ACHN (cell line): ENCODE measurements at regions not wholly inside any gene's neighbourhood (a gene's known extent, or its start where the extent isn't known, plus 50 kb on each side); places are given as distances from the start of the nearest gene placed in this dataset.
"Not testable (repeated sequence)": the region's sequence is repeated elsewhere in the genome, so short reads cannot be mapped to it uniquely, and the experiment has no call there.

ENCODE experiments used
- DNase-seq: peaks from one replicate; pipeline ENCODE4 v3.0.0-alpha.2; 2015
- in situ Hi-C: cut with HindIII; loops from 2 replicates; pipeline ENCODE4 v1.10.0; 2017; ENCODE audit warnings: low sequenced_read_pairs, low pct_ligation_motif_present, low pct_unique_long_range_greater_than_20kb

- in situ Hi-C loops: no loop called here
- DNase-seq: no peak
Observed at GRCh38 chr3:73120710-73121109, 59.3 kb downstream of the EBLN2 start.

DNA sequence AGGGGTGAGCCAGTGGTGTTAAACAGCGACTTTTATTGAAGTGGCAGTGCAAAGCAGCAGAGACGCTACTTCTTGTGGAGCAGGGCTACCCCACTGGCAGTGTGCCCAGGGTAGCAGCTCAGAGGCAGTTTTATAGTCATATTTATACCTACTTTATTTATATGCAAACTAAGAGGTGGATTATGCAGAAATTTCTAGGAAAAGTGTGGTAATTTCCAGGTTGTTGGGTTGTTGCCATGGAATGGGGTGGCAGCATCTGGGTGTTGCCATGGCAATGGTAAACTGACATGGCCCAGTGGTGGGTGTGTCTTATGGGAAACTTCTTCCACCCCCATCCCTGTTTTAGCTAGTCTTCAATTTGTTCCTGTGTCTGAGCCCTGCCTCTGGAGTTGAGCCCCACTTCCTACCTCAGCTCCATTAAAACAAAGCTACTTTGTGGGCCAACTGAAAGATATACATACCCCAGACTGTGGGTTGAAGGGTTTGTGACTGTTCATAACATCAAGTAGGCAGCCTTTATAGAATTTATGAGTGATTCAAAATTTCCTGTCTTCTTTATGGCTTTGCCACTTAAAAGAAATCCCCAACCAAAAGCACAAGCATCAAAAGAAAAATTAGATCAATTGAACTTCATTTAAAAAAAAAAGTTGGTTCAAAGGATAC, 60.3 kb downstream of the EBLN2 start:
- in situ Hi-C loops: no loop called here
- no peak for DNase-seq

DNA sequence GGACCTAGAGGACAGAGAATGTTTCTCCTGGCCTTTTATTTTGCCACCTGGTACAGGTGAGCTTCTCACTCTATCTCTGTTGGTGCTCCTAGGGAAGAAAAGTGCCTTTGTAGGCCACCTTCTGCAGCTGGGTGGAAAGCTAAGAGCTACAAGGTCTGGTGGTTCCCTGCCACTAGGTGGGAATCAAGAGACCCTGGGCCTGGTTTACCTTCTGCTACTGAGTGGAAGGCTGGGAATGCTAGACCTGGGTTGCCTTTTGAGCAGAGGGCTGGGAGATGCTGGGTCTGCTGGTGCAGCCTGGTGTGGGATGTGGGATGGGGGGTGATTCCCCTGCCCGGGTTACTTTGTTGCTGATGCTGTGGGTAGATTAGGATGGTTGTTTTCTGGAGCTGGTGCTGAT, 72.6 kb downstream of the EBLN2 start:
- in situ Hi-C loops: no loop called here
- no peak for DNase-seq

- in situ Hi-C loops: no loop called here
- DNase-seq: no peak
Observed at GRCh38 chr3:73136941-73137340, 75.5 kb downstream of the EBLN2 start.

GRCh38 chr3:73137736-73138403, 76.4 kb downstream of the EBLN2 start:
- no peak for DNase-seq
- in situ Hi-C loops: no loop called here

DNA sequence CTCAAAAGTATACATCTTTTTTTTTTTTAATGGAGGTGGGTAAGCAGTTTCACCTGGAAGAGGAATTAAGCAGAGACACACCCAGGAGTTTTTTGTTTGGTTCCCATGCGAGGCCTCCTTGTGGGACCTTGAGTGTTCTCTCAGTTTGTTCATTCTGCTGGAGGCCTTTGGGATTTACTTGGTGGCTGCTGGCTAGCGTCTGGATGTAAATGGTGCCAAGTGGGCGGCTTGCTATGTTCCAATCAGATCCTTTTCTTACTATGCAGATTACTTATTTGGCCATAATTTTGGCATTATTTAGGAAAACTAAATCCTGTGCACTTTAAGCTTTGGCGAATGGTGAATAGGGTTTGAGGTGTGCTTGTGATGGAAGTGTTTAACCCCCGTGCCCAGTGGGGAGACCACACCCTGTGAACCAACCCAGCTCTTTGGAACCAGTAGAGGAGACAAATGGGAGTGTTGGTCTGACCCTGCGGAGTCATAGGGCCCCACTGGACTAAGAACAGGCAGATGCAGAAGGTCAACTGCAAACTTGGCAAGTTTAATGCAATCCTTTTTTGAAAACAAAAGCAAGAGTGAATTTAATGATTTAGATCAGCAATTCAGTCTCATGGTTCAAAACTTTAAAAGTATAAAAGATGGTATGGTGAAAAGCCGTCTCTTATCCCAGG, 79.4 kb downstream of the EBLN2 start:
- in situ Hi-C loops: no loop called here
- DNase-seq: no peak

- in situ Hi-C loops: no loop called here
- DNase-seq: no peak
Observed at GRCh38 chr3:73141525-73141924, 80.1 kb downstream of the EBLN2 start.

GRCh38 chr3:73143401-73143800, 81.9 kb downstream of the EBLN2 start:
- in situ Hi-C loops: no loop called here

GRCh38 chr3:73143821-73144237, 82.4 kb downstream of the EBLN2 start:
- DNase-seq: no peak
- in situ Hi-C loops: no loop called here

More at GRCh38 chr3:73143401-73143800, 81.9 kb downstream of the EBLN2 start:
- no peak for DNase-seq

DNA sequence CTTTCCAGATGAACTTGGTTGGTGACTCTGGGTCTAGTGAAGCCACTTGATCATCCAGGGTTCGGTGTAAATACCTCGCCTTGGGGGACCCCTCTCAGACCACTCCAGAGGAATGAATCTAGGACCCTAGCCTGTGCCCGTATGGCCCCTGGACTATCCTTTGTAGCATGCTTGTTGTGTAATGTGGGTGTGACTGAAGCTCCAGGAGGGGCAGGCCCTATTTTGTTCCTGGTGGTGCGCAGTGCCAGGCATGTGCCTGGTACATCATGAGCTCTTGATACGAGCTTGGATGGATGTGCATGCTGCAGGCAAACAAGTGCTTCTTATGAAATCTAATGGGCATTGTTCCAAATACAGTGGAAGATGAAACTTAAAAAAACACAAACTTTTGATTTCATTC, 82.8 kb downstream of the EBLN2 start:
- no peak for DNase-seq
- in situ Hi-C loops: no loop called here

DNA sequence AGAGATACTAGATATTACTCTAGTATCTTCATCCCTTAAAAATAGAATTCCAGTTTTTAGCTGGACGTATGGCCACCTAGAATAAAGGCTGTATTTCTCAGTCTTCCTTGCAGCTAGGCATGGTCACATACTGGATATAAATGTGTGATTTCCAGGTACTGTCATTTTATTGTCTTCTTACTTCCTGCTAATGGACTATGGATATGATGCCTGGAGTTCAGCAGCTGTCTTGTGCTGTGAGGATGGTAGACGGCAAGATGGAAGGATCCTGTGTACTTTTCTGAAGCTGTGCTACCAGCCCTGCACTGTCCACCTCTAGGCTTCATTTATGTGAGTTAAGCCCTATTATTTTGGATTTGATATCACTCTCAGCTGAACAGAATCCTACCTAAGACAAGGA, 83.4 kb downstream of the EBLN2 start:
- in situ Hi-C loops: no loop called here
- no peak for DNase-seq

DNA sequence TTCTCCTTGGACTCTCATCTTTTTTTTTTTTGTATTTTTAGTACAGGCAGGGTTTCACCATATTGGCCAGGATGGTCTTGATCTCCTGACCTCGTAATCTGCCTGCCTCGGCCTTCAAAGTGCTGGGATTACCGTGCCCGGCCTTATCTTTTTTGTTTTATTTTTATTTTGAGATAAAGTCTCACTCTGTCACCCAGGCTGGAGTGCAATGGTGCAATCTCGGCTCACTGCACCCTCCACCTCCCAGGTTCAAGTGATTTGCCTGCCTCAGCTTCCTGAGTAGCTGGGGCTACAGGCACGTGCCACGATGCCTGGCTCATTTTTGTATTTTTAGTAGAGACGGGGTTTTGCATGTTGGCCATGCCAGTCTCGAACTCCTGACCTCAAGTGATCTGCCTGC, 86.0 kb downstream of the EBLN2 start:
- in situ Hi-C loops: not testable (repeated sequence)

GRCh38 chr3:73148206-73148605, 86.7 kb downstream of the EBLN2 start:
- in situ Hi-C loops: no loop called here
- DNase-seq: no peak

More for the DNA sequence above, 86.0 kb downstream of the EBLN2 start:
- DNase-seq: not testable (repeated sequence)

- in situ Hi-C loops: no loop called here
- DNase-seq: no peak
Observed at GRCh38 chr3:73148682-73149081, 87.2 kb downstream of the EBLN2 start.

GRCh38 chr3:73150369-73151130, 89.1 kb downstream of the EBLN2 start:
- in situ Hi-C loops: no loop called here
- no peak for DNase-seq

GRCh38 chr3:73152571-73152970, 91.1 kb downstream of the EBLN2 start:
- DNase-seq, in situ Hi-C loops: not testable (repeated sequence)

DNA sequence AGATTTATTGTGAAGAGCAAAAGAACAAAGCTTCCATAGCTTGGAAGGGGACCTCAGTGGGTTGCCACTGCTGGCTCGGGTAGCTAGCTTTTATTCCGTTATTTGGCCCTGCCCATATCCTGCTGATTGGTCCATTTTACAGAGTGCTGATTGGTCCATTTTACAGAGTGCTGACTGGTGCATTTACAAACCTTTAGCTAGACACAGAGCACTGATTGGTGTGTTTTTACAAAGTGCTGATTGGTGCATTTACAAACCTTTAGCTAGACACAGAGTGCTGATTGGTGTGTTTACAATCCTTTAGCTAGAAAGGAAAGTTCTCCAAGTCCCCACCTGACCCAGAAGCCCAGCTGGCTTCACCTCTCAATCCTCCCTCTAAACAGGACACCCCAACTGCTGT, 91.6 kb downstream of the EBLN2 start:
- in situ Hi-C loops, DNase-seq: not testable (repeated sequence)

GRCh38 chr3:73154261-73154660, 92.8 kb downstream of the EBLN2 start:
- in situ Hi-C loops, DNase-seq: not testable (repeated sequence)

- in situ Hi-C loops, DNase-seq: not testable (repeated sequence)
Observed at GRCh38 chr3:73155441-73155840, 94.0 kb downstream of the EBLN2 start.
